ENCODE measurements at regions not wholly inside any gene's neighbourhood (a gene's known extent, or its start where the extent isn't known, plus 50 kb on each side); places are given as distances from the start of the nearest gene placed in this dataset.

DNA sequence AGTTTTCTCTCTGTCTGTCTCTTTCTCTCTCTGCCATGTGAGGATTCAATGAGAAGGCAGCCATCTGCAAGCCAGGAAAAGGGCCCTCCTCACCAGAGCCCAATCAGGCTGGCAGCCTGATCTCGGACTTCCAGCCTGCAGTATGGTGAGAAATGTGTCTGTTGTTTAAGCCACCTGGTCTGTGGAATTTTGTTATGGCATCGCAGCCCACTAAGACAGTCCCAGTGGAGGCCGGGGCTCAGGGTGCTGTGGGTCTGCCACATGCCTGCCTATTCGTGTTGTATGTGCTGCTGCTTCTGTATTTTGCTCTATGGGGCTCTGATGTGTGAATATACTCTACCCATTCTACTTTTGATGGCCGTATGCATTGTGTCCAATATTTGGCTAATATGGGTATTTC lies 139.0 kb upstream of the HS6ST1 start:
- FAIRE-seq (no peak), ATAC-seq (no peak), DNase-seq (ENCODE audit: extremely low read depth in 1 of 4, low spot score in 3 of 4) (no peak)
- POLR2A ChIA-PET: no interaction called here
- CTCF ChIA-PET (ENCODE audit: low intra/inter-chr PET ratio): no interaction called here
- in situ Hi-C loops (cut with MboI): no loop called here
- peaks cover 0 to 25% of the 10 kb centered on the region in 2 experiments; a peak in 2 of 5 replicates for H3K27me3 ChIP-seq (ENCODE audit: control insufficient read depth in 2 of 2, insufficient read depth in 2 of 2, low read length in 2 of 2)
- no peaks in the 10 kb centered on the region for H3K9me1 ChIP-seq (ENCODE audit: control insufficient read depth, insufficient read depth, low read length)
- no peak overlapping the region for H3K4me3 ChIP-seq
- no peak overlapping the region for H3K27ac ChIP-seq (ENCODE audit: extremely low read depth, low read depth, low read length)
- no peaks in the 10 kb centered on the region; a peak in 1 of 5 replicates for H3K4me1 ChIP-seq (replicated peaks in 1 of 2; ENCODE audit: control insufficient read depth in 2 of 2, insufficient read depth in 2 of 2, low read length in 2 of 2)
- H3K79me2 ChIP-seq (ENCODE audit: control insufficient read depth, insufficient read depth, low read length): no peaks in the 10 kb centered on the region
- H3K9ac ChIP-seq (ENCODE audit: insufficient read depth in 1 of 2, low read depth in 2 of 2, low read length in 2 of 2): no peak overlapping the region
- 4% methylated on average over 5 of the region's 5 CpGs for WGBS (ENCODE audit: insufficient coverage, low coverage, missing lambda C conversion rate)
- H4K20me1 ChIP-seq (replicated peaks; ENCODE audit: control insufficient read depth, insufficient read depth, low read length): no peaks in the 10 kb centered on the region
- no peak overlapping the region for H2AFZ ChIP-seq (ENCODE audit: low read depth, low read length)
- H3K4me2 ChIP-seq (ENCODE audit: insufficient read depth, low read length): no peak overlapping the region
- intact Hi-C loops (cut with micrococcal nuclease): no loop called here
- H3K36me3 ChIP-seq (ENCODE audit: control insufficient read depth, insufficient read depth, low read length): no peaks in the 10 kb centered on the region
- H3K9me3 ChIP-seq (replicated peaks; ENCODE audit: control insufficient read depth, insufficient read depth, low read depth, low read length): no peaks in the 10 kb centered on the region
- BruUV-seq (replicated peaks): no TSS peak
- no peak for TF ChIP-seq MECOM (CRISPR knock-in tag; IDR thresholded peaks at IDR 0.05)
- TF ChIP-seq SAFB2 (IDR thresholded peaks at IDR 0.05; ENCODE audit: borderline replicate concordance, low read depth, low read length, severe bottlenecking): no peak
- TF ChIP-seq MCM5 (IDR thresholded peaks at IDR 0.05; ENCODE audit: low read depth): no peak
- TF ChIP-seq EWSR1 (IDR thresholded peaks at IDR 0.05; ENCODE audit: borderline replicate concordance, low read depth, partially characterized antibody): no peak
- no peak for TF ChIP-seq EZH2 (IDR thresholded peaks at IDR 0.05; ENCODE audit: borderline replicate concordance, low read depth, low read length)
- TF ChIP-seq, protein P1, sequence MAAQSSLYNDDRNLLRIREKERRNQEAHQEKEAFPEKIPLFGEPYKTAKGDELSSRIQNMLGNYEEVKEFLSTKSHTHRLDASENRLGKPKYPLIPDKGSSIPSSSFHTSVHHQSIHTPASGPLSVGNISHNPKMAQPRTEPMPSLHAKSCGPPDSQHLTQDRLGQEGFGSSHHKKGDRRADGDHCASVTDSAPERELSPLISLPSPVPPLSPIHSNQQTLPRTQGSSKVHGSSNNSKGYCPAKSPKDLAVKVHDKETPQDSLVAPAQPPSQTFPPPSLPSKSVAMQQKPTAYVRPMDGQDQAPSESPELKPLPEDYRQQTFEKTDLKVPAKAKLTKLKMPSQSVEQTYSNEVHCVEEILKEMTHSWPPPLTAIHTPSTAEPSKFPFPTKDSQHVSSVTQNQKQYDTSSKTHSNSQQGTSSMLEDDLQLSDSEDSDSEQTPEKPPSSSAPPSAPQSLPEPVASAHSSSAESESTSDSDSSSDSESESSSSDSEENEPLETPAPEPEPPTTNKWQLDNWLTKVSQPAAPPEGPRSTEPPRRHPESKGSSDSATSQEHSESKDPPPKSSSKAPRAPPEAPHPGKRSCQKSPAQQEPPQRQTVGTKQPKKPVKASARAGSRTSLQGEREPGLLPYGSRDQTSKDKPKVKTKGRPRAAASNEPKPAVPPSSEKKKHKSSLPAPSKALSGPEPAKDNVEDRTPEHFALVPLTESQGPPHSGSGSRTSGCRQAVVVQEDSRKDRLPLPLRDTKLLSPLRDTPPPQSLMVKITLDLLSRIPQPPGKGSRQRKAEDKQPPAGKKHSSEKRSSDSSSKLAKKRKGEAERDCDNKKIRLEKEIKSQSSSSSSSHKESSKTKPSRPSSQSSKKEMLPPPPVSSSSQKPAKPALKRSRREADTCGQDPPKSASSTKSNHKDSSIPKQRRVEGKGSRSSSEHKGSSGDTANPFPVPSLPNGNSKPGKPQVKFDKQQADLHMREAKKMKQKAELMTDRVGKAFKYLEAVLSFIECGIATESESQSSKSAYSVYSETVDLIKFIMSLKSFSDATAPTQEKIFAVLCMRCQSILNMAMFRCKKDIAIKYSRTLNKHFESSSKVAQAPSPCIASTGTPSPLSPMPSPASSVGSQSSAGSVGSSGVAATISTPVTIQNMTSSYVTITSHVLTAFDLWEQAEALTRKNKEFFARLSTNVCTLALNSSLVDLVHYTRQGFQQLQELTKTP (IDR thresholded peaks at IDR 0.05; ENCODE audit: low read depth in 1 of 2, partially characterized antibody in 2 of 2): no peak
- TF ChIP-seq CBX5 (IDR thresholded peaks at IDR 0.05; ENCODE audit: borderline replicate concordance, low read depth): no peak
- TF ChIP-seq SMARCA5 (IDR thresholded peaks at IDR 0.05): no peak
- TF ChIP-seq, protein P2, sequence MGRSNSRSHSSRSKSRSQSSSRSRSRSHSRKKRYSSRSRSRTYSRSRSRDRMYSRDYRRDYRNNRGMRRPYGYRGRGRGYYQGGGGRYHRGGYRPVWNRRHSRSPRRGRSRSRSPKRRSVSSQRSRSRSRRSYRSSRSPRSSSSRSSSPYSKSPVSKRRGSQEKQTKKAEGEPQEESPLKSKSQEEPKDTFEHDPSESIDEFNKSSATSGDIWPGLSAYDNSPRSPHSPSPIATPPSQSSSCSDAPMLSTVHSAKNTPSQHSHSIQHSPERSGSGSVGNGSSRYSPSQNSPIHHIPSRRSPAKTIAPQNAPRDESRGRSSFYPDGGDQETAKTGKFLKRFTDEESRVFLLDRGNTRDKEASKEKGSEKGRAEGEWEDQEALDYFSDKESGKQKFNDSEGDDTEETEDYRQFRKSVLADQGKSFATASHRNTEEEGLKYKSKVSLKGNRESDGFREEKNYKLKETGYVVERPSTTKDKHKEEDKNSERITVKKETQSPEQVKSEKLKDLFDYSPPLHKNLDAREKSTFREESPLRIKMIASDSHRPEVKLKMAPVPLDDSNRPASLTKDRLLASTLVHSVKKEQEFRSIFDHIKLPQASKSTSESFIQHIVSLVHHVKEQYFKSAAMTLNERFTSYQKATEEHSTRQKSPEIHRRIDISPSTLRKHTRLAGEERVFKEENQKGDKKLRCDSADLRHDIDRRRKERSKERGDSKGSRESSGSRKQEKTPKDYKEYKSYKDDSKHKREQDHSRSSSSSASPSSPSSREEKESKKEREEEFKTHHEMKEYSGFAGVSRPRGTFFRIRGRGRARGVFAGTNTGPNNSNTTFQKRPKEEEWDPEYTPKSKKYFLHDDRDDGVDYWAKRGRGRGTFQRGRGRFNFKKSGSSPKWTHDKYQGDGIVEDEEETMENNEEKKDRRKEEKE (IDR thresholded peaks at IDR 0.05; ENCODE audit: borderline replicate concordance in 1 of 2, control insufficient read depth in 1 of 2, low read depth in 2 of 2, low read length in 1 of 2): no peak
- TF ChIP-seq ZNF589 (CRISPR knock-in tag; IDR thresholded peaks at IDR 0.05; ENCODE audit: low read depth): no peak
- no peak for TF ChIP-seq DPF2 (IDR thresholded peaks at IDR 0.05)
- no peak for TF ChIP-seq ZNF146 (CRISPR knock-in tag; IDR thresholded peaks at IDR 0.05; ENCODE audit: unreplicated experiment)
- no peak for TF ChIP-seq ZNF274 (IDR thresholded peaks at IDR 0.05; ENCODE audit: borderline replicate concordance, low read depth, low read length)
- TF ChIP-seq ZNF764 (CRISPR knock-in tag; IDR thresholded peaks at IDR 0.05; ENCODE audit: low read depth): no peak
- no peak for TF ChIP-seq ZSCAN32 (CRISPR knock-in tag; IDR thresholded peaks at IDR 0.05)
- TF ChIP-seq PHTF2 (CRISPR knock-in tag; IDR thresholded peaks at IDR 0.05): no peak
- no peak for TF ChIP-seq SP2 (IDR thresholded peaks at IDR 0.05; ENCODE audit: extremely low read depth, low read depth, low read length, poor library complexity, severe bottlenecking)
